Limb (tissue), 2 donors: ENCODE measurements at regions not wholly inside any gene's neighbourhood (a gene's known extent, or its start where the extent isn't known, plus 50 kb on each side); places are given as distances from the start of the nearest gene placed in this dataset.

Experiments
- DNase-seq, 2 donors: peaks; one replicate each; pipeline ENCODE4 v3.0.0-alpha.2; 2016; ENCODE audit errors: extremely low spot score in 2 of 2

GRCh38 chr3:116767726-116768125, 58.1 kb downstream of the TUSC7 start:
- no peak for DNase-seq

- DNase-seq: peak; percentile 74 to 82
Measured at GRCh38 chr3:116770815-116771450, 61.4 kb downstream of the TUSC7 start.

- no peak for DNase-seq
Measured at GRCh38 chr3:116776880-116777785, 67.6 kb downstream of the TUSC7 start.

- no peak for DNase-seq
Measured at GRCh38 chr3:116785226-116785625, 75.6 kb downstream of the TUSC7 start.

GRCh38 chr3:116802651-116803050, 93.1 kb downstream of the TUSC7 start:
- DNase-seq: no peak

GRCh38 chr3:116806351-116806750, 96.8 kb downstream of the TUSC7 start:
- no peak for DNase-seq

GRCh38 chr3:116808725-116809124, 99.1 kb downstream of the TUSC7 start:
- DNase-seq: no peak

- no peak for DNase-seq
Measured at GRCh38 chr3:116809208-116809607, 99.6 kb downstream of the TUSC7 start.

GRCh38 chr3:116811754-116812153, 102.2 kb downstream of the TUSC7 start:
- no peak for DNase-seq

GRCh38 chr3:116812949-116813348, 103.4 kb downstream of the TUSC7 start:
- no peak for DNase-seq

- DNase-seq: no peak
Measured at GRCh38 chr3:116815321-116815720, 105.7 kb downstream of the TUSC7 start.

- DNase-seq: peak; percentile 7 to 21
Measured at GRCh38 chr3:116815831-116816588, 106.4 kb downstream of the TUSC7 start.

GRCh38 chr3:116821371-116821770, 111.8 kb downstream of the TUSC7 start:
- no peak for DNase-seq

GRCh38 chr3:116824208-116824607, 114.6 kb downstream of the TUSC7 start:
- no peak for DNase-seq

- DNase-seq: no peak
Measured at GRCh38 chr3:116833202-116833601, 123.6 kb downstream of the TUSC7 start.

GRCh38 chr3:116834816-116835215, 125.2 kb downstream of the TUSC7 start:
- DNase-seq: no peak

- no peak for DNase-seq
Measured at GRCh38 chr3:116835658-116836057, 126.1 kb downstream of the TUSC7 start.

- no peak for DNase-seq
Measured at GRCh38 chr3:116836286-116836685, 126.7 kb downstream of the TUSC7 start.

GRCh38 chr3:116837483-116837882, 127.9 kb downstream of the TUSC7 start:
- DNase-seq: no peak

GRCh38 chr3:116841003-116841735, 131.6 kb downstream of the TUSC7 start:
- DNase-seq: no peak

- DNase-seq: no peak
Measured at GRCh38 chr3:116842254-116842957, 132.8 kb downstream of the TUSC7 start.
